OCI-LY1 (cell line): ENCODE measurements at regions not wholly inside any gene's neighbourhood (a gene's known extent, or its start where the extent isn't known, plus 50 kb on each side); places are given as distances from the start of the nearest gene placed in this dataset.

Experiments
- H2AFZ ChIP-seq: fragments of 200-600 bp; sonication (generic), shearing (Covaris generic); 2 replicates; pipeline ENCODE4 v1.6.0; 2014; ENCODE audit warnings: antibody characterized with exemption, mild to moderate bottlenecking, low read length
- H3F3A ChIP-seq: fragments of 200-600 bp; sonication (generic), shearing (Covaris generic); 2 replicates; pipeline ENCODE4 v1.6.0; 2014; ENCODE audit warnings: mild to moderate bottlenecking, antibody characterized with exemption, low read length, moderate library complexity; ENCODE audit not compliant: insufficient read depth
- H3K27ac ChIP-seq: fragments of 200-600 bp; sonication (generic); 2 replicates; pipeline ENCODE4 v1.5.1; 2014; ENCODE audit warnings: low read length, mixed run types, mild to moderate bottlenecking, low read depth; ENCODE audit not compliant: poor library complexity, severe bottlenecking
- H3K27me3 ChIP-seq: fragments of 200-600 bp; sonication (generic); 2 replicates; pipeline ENCODE4 v1.6.0; 2014; ENCODE audit warnings: antibody characterized with exemption, mild to moderate bottlenecking, low read length, moderate library complexity; ENCODE audit not compliant: insufficient read depth
- H3K36me3 ChIP-seq: fragments of 200-600 bp; sonication (generic); 2 replicates; pipeline ENCODE4 v1.6.1; 2014; ENCODE audit warnings: mild to moderate bottlenecking, antibody characterized with exemption, low read length, moderate library complexity, mixed read lengths; ENCODE audit not compliant: insufficient read depth
- H3K4me1 ChIP-seq: fragments of 200-600 bp; sonication (generic); 2 replicates; pipeline ENCODE4 v1.5.1; 2014; ENCODE audit warnings: mild to moderate bottlenecking, low read length, moderate library complexity; ENCODE audit not compliant: insufficient read depth, severe bottlenecking
- H3K4me2 ChIP-seq: fragments of 200-600 bp; sonication (generic), shearing (Covaris generic); 2 replicates; pipeline ENCODE4 v1.6.1; 2014; ENCODE audit warnings: low read length
- H3K4me3 ChIP-seq: fragments of 200-600 bp; sonication (generic); 2 replicates; pipeline ENCODE4 v1.5.1; 2014; ENCODE audit warnings: low read length, low read depth, mild to moderate bottlenecking, mixed read lengths; ENCODE audit not compliant: poor library complexity, severe bottlenecking
- H3K79me2 ChIP-seq: fragments of 200-600 bp; shearing (Covaris generic); 2 replicates; pipeline ENCODE4 v1.6.1; 2016; ENCODE audit warnings: mixed run types, low read length, mixed read lengths; ENCODE audit not compliant: insufficient read depth
- H3K9ac ChIP-seq: fragments of 200-600 bp; sonication (generic), shearing (Covaris generic); 2 replicates; pipeline ENCODE4 v1.6.1; 2014; ENCODE audit warnings: mild to moderate bottlenecking, low read length, mixed read lengths
- H3K9me2 ChIP-seq: fragments of 200-600 bp; sonication (generic), shearing (Covaris generic); 2 replicates; pipeline ENCODE4 v1.6.1; 2014; ENCODE audit warnings: low read depth, mild to moderate bottlenecking, low read length, mixed read lengths
- H3K9me3 ChIP-seq: fragments of 200-600 bp; shearing (Covaris generic); 2 replicates; pipeline ENCODE4 v1.6.1; 2014; ENCODE audit warnings: low read length, mixed read lengths
- H4K20me1 ChIP-seq: fragments of 200-600 bp; sonication (generic), shearing (Covaris generic); 2 replicates; pipeline ENCODE4 v1.6.0; 2016; ENCODE audit warnings: mild to moderate bottlenecking, low read length; ENCODE audit not compliant: insufficient read depth
- EZH2 ChIP-seq: fragments of 200-600 bp; sonication (generic), shearing (Covaris generic); IDR thresholded peaks from 2 replicates; pipeline ENCODE4 v1.8.0; 2017; ENCODE audit warnings: borderline replicate concordance, mixed run types, mild to moderate bottlenecking, antibody characterized with exemption, low read length, moderate library complexity, mixed read lengths
- TF ChIP-seq, protein P1 (sequence below): fragments of 200-600 bp; sonication (generic), shearing (Covaris generic); IDR thresholded peaks from 2 replicates; pipeline ENCODE4 v1.5.1; 2017; ENCODE audit warnings: mild to moderate bottlenecking, antibody characterized with exemption, low read length, moderate library complexity, mixed read lengths

GRCh38 chr13:68808456-68808855 lies 1299.2 kb upstream of the ATXN8OS start:
- Histone ChIP-seq H3K27ac (no peak overlapping the region), H3K27me3 (no peaks in the 10 kb centered on the region), H4K20me1 (no peaks in the 10 kb centered on the region), H3K4me2 (no peak overlapping the region), H3K9ac (no peak overlapping the region), H3K4me1 (no peaks in the 10 kb centered on the region), H3K79me2 (no peaks in the 10 kb centered on the region), H3K9me2 (no peaks in the 10 kb centered on the region), H3K4me3 (no peak overlapping the region), H3K36me3 (no peaks in the 10 kb centered on the region), H3K9me3 (no peaks in the 10 kb centered on the region), H3F3A (no peaks in the 10 kb centered on the region), H2AFZ (no peak overlapping the region)
- TF ChIP-seq EZH2 = no peak
- TF ChIP-seq, protein P1, sequence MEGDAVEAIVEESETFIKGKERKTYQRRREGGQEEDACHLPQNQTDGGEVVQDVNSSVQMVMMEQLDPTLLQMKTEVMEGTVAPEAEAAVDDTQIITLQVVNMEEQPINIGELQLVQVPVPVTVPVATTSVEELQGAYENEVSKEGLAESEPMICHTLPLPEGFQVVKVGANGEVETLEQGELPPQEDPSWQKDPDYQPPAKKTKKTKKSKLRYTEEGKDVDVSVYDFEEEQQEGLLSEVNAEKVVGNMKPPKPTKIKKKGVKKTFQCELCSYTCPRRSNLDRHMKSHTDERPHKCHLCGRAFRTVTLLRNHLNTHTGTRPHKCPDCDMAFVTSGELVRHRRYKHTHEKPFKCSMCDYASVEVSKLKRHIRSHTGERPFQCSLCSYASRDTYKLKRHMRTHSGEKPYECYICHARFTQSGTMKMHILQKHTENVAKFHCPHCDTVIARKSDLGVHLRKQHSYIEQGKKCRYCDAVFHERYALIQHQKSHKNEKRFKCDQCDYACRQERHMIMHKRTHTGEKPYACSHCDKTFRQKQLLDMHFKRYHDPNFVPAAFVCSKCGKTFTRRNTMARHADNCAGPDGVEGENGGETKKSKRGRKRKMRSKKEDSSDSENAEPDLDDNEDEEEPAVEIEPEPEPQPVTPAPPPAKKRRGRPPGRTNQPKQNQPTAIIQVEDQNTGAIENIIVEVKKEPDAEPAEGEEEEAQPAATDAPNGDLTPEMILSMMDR = no peak

- Histone ChIP-seq H3K4me3 (no peak overlapping the region), H3F3A (no peaks in the 10 kb centered on the region), H3K4me1 (no peaks in the 10 kb centered on the region), H3K36me3 (no peaks in the 10 kb centered on the region), H2AFZ (no peak overlapping the region), H4K20me1 (no peaks in the 10 kb centered on the region), H3K79me2 (no peaks in the 10 kb centered on the region), H3K27me3 (no peaks in the 10 kb centered on the region), H3K9ac (no peak overlapping the region), H3K4me2 (no peak overlapping the region), H3K9me3 (no peaks in the 10 kb centered on the region), H3K27ac (no peak overlapping the region), H3K9me2 (no peaks in the 10 kb centered on the region)
- no peak for TF ChIP-seq EZH2
- TF ChIP-seq, protein P1 = no peak
These were observed 1301.5 kb upstream of the ATXN8OS start for GRCh38 chr13:68806125-68806524.

GRCh38 chr13:68784275-68784674 lies 1323.4 kb upstream of the ATXN8OS start:
- no peaks in the 10 kb centered on the region for H3K9me3 ChIP-seq
- H3K4me2 ChIP-seq = no peak overlapping the region
- no peak overlapping the region for H3K4me3 ChIP-seq
- H3K36me3 ChIP-seq = no peaks in the 10 kb centered on the region
- H4K20me1 ChIP-seq = no peaks in the 10 kb centered on the region
- no peaks in the 10 kb centered on the region for H3K79me2 ChIP-seq
- H3K9ac ChIP-seq = no peak overlapping the region
- H2AFZ ChIP-seq = no peak overlapping the region
- no peaks in the 10 kb centered on the region for H3K4me1 ChIP-seq
- no peaks in the 10 kb centered on the region for H3F3A ChIP-seq
- TF ChIP-seq, protein P1 = no peak
- TF ChIP-seq EZH2 = no peak
- H3K27ac ChIP-seq = no peak overlapping the region
- no peaks in the 10 kb centered on the region for H3K27me3 ChIP-seq
- H3K9me2 ChIP-seq = no peaks in the 10 kb centered on the region
